Progenitor cell of endocrine pancreas (in vitro differentiated cells): ENCODE measurements at regions not wholly inside any gene's neighbourhood (a gene's known extent, or its start where the extent isn't known, plus 50 kb on each side); places are given as distances from the start of the nearest gene placed in this dataset.
"Not testable (repeated sequence)": the region's sequence is repeated elsewhere in the genome, so short reads cannot be mapped to it uniquely, and the experiment has no call there.

Experiments
- DNase-seq: peaks from one replicate; pipeline ENCODE4 v3.0.0; 2021; ENCODE audit warnings: low spot score; ENCODE audit not compliant: unreplicated experiment
- H3K27ac Mint-ChIP-seq: 2 replicates; pipeline ENCODE4 v1.8.0; 2021; ENCODE audit warnings: mild to moderate bottlenecking, moderate library complexity, mixed read lengths
- H3K27me3 Mint-ChIP-seq: 2 replicates; pipeline ENCODE4 v1.8.0; 2021; ENCODE audit warnings: mixed read lengths
- H3K36me3 Mint-ChIP-seq: 2 replicates; pipeline ENCODE4 v1.8.0; 2022; ENCODE audit warnings: mixed read lengths; ENCODE audit not compliant: insufficient read depth
- H3K4me1 Mint-ChIP-seq: 2 replicates; pipeline ENCODE4 v1.8.0; 2021; ENCODE audit warnings: low read depth, mixed read lengths
- H3K4me3 Mint-ChIP-seq: 2 replicates; pipeline ENCODE4 v1.8.0; 2021; ENCODE audit warnings: low read depth, mild to moderate bottlenecking, moderate library complexity, mixed read lengths
- H3K9me3 Mint-ChIP-seq: 2 replicates; pipeline ENCODE4 v1.8.0; 2021; ENCODE audit warnings: low read depth, mixed read lengths
- TF ChIP-seq, protein P1 (sequence below): fragments of 200-600 bp; sonication (generic); IDR thresholded peaks from one replicate; pipeline ENCODE4 v1.5.0; 2021; ENCODE audit warnings: antibody characterized with exemption, mild to moderate bottlenecking; ENCODE audit not compliant: unreplicated experiment

DNA sequence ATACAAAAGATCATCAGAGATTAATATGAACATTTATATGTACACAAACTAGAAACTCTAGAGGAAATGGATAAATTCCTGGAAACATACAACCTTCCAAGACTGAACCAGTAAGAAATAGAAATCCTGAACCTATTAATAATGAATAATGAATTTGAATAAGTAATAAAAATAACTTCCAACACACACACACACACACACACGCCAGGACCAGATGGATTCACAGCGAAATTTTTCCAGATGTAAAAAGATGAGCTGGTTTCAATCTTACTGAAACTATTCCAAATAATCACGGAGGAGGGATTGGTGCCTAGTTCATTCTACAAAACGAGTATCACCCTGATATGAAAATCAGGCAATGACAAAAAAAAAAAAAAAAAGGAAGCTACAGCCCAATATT is 1095.0 kb downstream of the FAT4 start:
- H3K27me3 Mint-ChIP-seq = no peaks in the 10 kb centered on the region
- TF ChIP-seq, protein P1, sequence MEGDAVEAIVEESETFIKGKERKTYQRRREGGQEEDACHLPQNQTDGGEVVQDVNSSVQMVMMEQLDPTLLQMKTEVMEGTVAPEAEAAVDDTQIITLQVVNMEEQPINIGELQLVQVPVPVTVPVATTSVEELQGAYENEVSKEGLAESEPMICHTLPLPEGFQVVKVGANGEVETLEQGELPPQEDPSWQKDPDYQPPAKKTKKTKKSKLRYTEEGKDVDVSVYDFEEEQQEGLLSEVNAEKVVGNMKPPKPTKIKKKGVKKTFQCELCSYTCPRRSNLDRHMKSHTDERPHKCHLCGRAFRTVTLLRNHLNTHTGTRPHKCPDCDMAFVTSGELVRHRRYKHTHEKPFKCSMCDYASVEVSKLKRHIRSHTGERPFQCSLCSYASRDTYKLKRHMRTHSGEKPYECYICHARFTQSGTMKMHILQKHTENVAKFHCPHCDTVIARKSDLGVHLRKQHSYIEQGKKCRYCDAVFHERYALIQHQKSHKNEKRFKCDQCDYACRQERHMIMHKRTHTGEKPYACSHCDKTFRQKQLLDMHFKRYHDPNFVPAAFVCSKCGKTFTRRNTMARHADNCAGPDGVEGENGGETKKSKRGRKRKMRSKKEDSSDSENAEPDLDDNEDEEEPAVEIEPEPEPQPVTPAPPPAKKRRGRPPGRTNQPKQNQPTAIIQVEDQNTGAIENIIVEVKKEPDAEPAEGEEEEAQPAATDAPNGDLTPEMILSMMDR = no peak
- no peaks in the 10 kb centered on the region for H3K36me3 Mint-ChIP-seq
- H3K4me3 Mint-ChIP-seq = no peak overlapping the region
- no peak for DNase-seq
- peaks cover 11% of the 10 kb centered on the region for H3K9me3 Mint-ChIP-seq
- H3K4me1 Mint-ChIP-seq = no peaks in the 10 kb centered on the region
- H3K27ac Mint-ChIP-seq = no peak overlapping the region

DNA sequence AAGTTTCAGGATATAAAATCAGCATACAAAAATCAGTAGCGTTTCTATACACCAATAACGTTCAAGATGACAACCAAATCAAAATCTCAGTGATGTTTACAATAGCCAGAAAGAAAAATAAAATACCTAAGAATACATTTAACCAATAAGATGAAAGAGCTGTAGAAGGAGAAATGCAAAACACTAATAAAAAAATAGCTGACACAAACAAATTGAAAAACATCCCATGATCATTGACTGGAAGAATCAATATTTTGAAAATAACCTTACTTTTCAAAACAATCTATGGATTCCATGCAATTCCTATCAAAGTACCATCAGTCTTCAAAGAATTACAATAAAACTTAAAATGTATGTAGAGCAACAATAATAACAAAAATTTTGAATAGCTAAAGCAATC is 1096.3 kb downstream of the FAT4 start:
- H3K36me3 Mint-ChIP-seq = no peaks in the 10 kb centered on the region
- H3K4me3 Mint-ChIP-seq = no peak overlapping the region
- peaks cover 11% of the 10 kb centered on the region for H3K9me3 Mint-ChIP-seq
- H3K27me3 Mint-ChIP-seq = no peaks in the 10 kb centered on the region
- H3K27ac Mint-ChIP-seq = no peak overlapping the region
- TF ChIP-seq, protein P1 = no peak
- DNase-seq = no peak
- H3K4me1 Mint-ChIP-seq = no peaks in the 10 kb centered on the region

DNA sequence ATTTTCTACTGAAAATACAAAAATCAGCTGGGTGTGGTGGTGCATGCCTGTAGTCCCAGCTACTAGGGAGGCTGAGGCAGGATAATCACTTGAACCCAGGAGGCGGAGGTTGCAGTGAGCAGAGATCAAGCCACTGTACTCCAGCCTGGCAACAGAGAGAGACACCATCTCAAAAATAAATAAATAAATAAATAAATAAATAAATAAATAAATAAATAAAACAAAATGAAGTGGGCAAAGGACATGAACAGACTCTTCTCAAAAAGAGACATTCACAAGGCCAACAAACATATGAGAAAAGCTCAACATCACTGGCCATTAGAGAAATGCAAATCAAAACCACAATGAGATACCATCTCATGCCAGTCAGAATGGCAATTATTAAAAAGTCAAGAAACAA is 1097.6 kb downstream of the FAT4 start:
- not testable (repeated sequence) for H3K4me3 Mint-ChIP-seq, H3K4me1 Mint-ChIP-seq, H3K36me3 Mint-ChIP-seq, H3K27ac Mint-ChIP-seq, DNase-seq, H3K27me3 Mint-ChIP-seq, H3K9me3 Mint-ChIP-seq

DNA sequence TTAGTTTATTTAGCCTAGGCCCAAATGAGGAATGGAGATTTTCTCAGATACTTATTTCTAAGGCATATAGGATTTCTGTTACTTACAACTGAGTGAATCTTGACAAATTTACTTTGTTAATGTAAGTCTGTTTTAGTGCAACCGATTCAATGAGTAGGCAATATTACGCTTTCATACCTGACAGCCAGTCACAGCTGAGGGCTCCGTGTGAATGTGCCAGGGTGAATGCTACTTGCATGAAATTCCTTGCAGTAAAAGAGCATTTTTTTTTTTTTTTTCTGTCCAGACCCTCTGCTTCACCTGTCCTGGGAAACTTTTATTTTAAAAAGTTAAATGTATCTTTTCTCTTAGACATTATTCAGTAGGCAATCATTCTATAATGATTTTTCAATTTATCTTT is 1100.0 kb downstream of the FAT4 start:
- no peak for DNase-seq
- Mint-ChIP-seq H3K27ac (no peak overlapping the region), H3K4me1 (no peaks in the 10 kb centered on the region), H3K27me3 (no peaks in the 10 kb centered on the region), H3K9me3 (peaks cover 8% of the 10 kb centered on the region), H3K36me3 (no peaks in the 10 kb centered on the region), H3K4me3 (no peak overlapping the region)
- TF ChIP-seq, protein P1 = no peak

DNA sequence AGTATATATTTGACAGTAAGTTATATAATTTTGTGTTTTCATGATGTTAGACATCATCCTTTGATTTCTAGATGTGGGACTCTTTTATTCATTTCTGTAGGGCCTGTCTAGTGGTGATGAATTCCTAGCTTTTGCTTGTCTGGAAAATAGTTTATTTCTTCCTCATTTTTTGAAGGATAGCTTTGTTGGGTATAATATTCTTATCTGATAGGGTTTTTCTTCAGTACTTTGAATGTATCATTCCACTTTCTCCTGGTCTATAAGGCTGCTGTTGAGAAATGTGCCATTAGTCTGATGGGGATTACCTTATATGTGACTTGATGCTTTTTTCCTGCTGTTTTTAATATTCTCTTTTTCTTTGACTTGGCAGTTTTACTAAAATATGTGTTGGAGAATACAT is 1104.5 kb downstream of the FAT4 start:
- DNase-seq = no peak
- H3K27ac Mint-ChIP-seq = no peak overlapping the region
- H3K4me1 Mint-ChIP-seq = no peaks in the 10 kb centered on the region
- TF ChIP-seq, protein P1 = no peak
- H3K4me3 Mint-ChIP-seq = no peak overlapping the region
- no peaks in the 10 kb centered on the region for H3K27me3 Mint-ChIP-seq
- no peaks in the 10 kb centered on the region for H3K36me3 Mint-ChIP-seq
- peaks cover 9% of the 10 kb centered on the region for H3K9me3 Mint-ChIP-seq

DNA sequence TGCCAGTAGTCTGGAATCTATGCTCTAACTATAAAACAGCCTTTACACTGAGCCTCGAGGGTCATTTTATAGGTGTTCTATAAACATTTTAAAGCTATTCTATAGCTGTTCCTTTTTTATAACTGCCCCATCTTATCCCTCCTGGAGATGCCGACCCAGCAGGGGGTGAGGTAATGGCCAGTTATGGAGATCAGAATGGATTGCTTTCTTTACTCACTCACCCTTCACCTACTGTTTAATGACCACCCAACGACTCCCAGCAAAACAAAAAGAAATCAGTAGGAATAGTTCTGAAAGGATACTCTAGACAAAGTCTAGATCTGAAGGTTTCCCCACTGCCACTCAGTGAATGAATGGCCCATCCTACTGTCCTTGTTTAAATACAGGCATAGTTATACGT is 1113.1 kb downstream of the FAT4 start:
- no peak for DNase-seq
- H3K27me3 Mint-ChIP-seq = no peaks in the 10 kb centered on the region
- TF ChIP-seq, protein P1 = no peak
- no peak overlapping the region for H3K4me3 Mint-ChIP-seq
- no peaks in the 10 kb centered on the region for H3K4me1 Mint-ChIP-seq
- no peaks in the 10 kb centered on the region for H3K36me3 Mint-ChIP-seq
- no peak overlapping the region for H3K27ac Mint-ChIP-seq
- H3K9me3 Mint-ChIP-seq = no peaks in the 10 kb centered on the region
